Neural progenitor cell (in vitro differentiated cells): ENCODE measurements at regions not wholly inside any gene's neighbourhood (a gene's known extent, or its start where the extent isn't known, plus 50 kb on each side); places are given as distances from the start of the nearest gene placed in this dataset.

Experiments used
- DNase-seq: peaks from one replicate; pipeline ENCODE4 v3.0.0-alpha.2; 2016; ENCODE audit warnings: low spot score
- H2AFZ ChIP-seq: fragments of 200-600 bp; sonication (generic); replicated peaks from 2 replicates; pipeline ENCODE4 v1.6.1; 2016; ENCODE audit warnings: antibody characterized with exemption
- H3F3A ChIP-seq: fragments of 200-600 bp; sonication (generic); 2 replicates; pipeline ENCODE4 v1.6.1; 2016; ENCODE audit warnings: antibody characterized with exemption, low read depth
- H3K27ac ChIP-seq: fragments of 200-600 bp; sonication (generic); 2 replicates; pipeline ENCODE4 v1.5.1; 2016; ENCODE audit warnings: mild to moderate bottlenecking
- H3K27me3 ChIP-seq: fragments of 200-600 bp; sonication (generic); 2 replicates; pipeline ENCODE4 v1.6.1; 2016; ENCODE audit warnings: mild to moderate bottlenecking, moderate library complexity
- H3K36me3 ChIP-seq: fragments of 200-600 bp; sonication (generic); 2 replicates; pipeline ENCODE4 v1.5.1; 2016
- H3K4me1 ChIP-seq: fragments of 200-600 bp; sonication (generic); 2 replicates; pipeline ENCODE4 v1.6.1; 2016; ENCODE audit warnings: mixed run types
- H3K4me2 ChIP-seq: fragments of 200-600 bp; sonication (generic); 2 replicates; pipeline ENCODE4 v1.6.1; 2016
- H3K4me3 ChIP-seq: fragments of 200-600 bp; sonication (generic); 2 replicates; pipeline ENCODE4 v1.5.1; 2016
- H3K79me2 ChIP-seq: fragments of 200-600 bp; sonication (generic); 2 replicates; pipeline ENCODE4 v1.6.1; 2016; ENCODE audit warnings: low read depth
- H3K9ac ChIP-seq: fragments of 200-600 bp; sonication (generic); 2 replicates; pipeline ENCODE4 v1.6.1; 2016
- H3K9me3 ChIP-seq: fragments of 200-600 bp; sonication (generic); 2 replicates; pipeline ENCODE4 v1.5.1; 2016; ENCODE audit warnings: low read depth
- H4K20me1 ChIP-seq: fragments of 200-600 bp; sonication (generic); 2 replicates; pipeline ENCODE4 v1.6.1; 2016; ENCODE audit warnings: low read depth
- H3K27ac Mint-ChIP-seq: 3 replicates; pipeline ENCODE4 v1.8.0; 2021; ENCODE audit warnings: mixed read lengths
- H3K27me3 Mint-ChIP-seq: 2 replicates; pipeline ENCODE4 v1.8.0; 2022; ENCODE audit warnings: low read depth, mild to moderate bottlenecking, inconsistent platforms, moderate library complexity, mixed read lengths; ENCODE audit not compliant: insufficient read depth
- H3K36me3 Mint-ChIP-seq: 3 replicates; pipeline ENCODE4 v1.8.0; 2021; ENCODE audit warnings: mixed read lengths
- H3K4me1 Mint-ChIP-seq: 3 replicates; pipeline ENCODE4 v1.8.0; 2021; ENCODE audit warnings: mixed read lengths
- H3K4me3 Mint-ChIP-seq: 3 replicates; pipeline ENCODE4 v1.8.0; 2021; ENCODE audit warnings: mild to moderate bottlenecking, moderate library complexity, mixed read lengths
- H3K9me3 Mint-ChIP-seq: 3 replicates; pipeline ENCODE4 v1.8.0; 2020; ENCODE audit warnings: mixed read lengths
- EZH2 ChIP-seq: fragments of 200-600 bp; sonication (generic); IDR thresholded peaks from 2 replicates; pipeline ENCODE4 v1.6.1; 2017; ENCODE audit warnings: antibody characterized with exemption, mild to moderate bottlenecking, moderate library complexity
- EZH2phosphoT487 ChIP-seq: fragments of 200-600 bp; sonication (generic); IDR thresholded peaks from 2 replicates; pipeline ENCODE4 v1.6.1; 2017; ENCODE audit warnings: antibody characterized with exemption
- TF ChIP-seq, protein P1 (sequence below): fragments of 200-600 bp; sonication (generic); IDR thresholded peaks from 2 replicates; pipeline ENCODE4 v1.5.1; 2017; ENCODE audit warnings: antibody characterized with exemption, mild to moderate bottlenecking

DNA sequence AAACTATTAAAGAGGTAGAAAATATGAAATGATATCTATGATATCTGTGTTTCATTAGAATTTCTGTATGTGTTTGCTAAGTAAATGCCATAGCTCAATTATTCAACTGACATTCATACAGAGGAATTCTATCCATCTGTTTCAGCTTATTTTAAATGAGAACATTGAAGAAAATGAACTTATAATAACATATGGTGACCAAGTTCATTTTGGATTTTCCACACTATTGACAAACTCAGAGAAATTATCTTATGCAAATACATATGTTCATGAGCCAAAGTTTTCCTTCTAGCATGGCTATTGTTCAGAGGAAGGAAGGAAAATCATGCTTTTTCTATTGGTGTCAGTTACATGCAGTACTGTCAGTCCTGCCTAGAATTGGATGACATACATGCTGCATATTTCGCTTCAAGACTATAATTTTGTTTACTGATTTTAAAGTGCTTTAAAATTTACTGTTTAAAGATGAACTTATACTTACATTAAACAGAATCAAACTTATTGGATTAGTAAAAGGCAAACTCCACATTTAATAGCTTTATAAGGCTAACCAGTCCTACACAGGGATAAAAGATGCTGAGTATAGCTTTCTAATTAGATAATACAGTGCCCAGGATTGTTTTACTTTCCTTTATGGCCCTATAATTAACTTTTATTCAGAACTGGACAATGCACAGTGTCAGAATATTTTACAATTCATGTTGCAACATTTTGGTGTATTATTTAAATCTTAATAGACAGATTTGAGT is 646.2 kb downstream of the TRAM1L1 start:
- Mint-ChIP-seq H3K9me3 (no peaks in the 10 kb centered on the region), H3K27ac (no peak overlapping the region), H3K27me3 (peaks cover 2% of the 10 kb centered on the region), H3K4me1 (no peaks in the 10 kb centered on the region), H3K36me3 (no peaks in the 10 kb centered on the region), H3K4me3 (no peak overlapping the region)
- Histone ChIP-seq H3K27ac (no peak overlapping the region), H3K4me1 (no peaks in the 10 kb centered on the region), H3K36me3 (no peaks in the 10 kb centered on the region), H3K27me3 (no peaks in the 10 kb centered on the region), H3K9ac (no peak overlapping the region), H3K79me2 (no peaks in the 10 kb centered on the region), H3K9me3 (no peaks in the 10 kb centered on the region), H2AFZ (no peak overlapping the region), H4K20me1 (no peaks in the 10 kb centered on the region), H3K4me3 (no peak overlapping the region), H3F3A (no peaks in the 10 kb centered on the region), H3K4me2 (no peak overlapping the region)
- DNase-seq, result no peak
- TF ChIP-seq, protein P1, sequence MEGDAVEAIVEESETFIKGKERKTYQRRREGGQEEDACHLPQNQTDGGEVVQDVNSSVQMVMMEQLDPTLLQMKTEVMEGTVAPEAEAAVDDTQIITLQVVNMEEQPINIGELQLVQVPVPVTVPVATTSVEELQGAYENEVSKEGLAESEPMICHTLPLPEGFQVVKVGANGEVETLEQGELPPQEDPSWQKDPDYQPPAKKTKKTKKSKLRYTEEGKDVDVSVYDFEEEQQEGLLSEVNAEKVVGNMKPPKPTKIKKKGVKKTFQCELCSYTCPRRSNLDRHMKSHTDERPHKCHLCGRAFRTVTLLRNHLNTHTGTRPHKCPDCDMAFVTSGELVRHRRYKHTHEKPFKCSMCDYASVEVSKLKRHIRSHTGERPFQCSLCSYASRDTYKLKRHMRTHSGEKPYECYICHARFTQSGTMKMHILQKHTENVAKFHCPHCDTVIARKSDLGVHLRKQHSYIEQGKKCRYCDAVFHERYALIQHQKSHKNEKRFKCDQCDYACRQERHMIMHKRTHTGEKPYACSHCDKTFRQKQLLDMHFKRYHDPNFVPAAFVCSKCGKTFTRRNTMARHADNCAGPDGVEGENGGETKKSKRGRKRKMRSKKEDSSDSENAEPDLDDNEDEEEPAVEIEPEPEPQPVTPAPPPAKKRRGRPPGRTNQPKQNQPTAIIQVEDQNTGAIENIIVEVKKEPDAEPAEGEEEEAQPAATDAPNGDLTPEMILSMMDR, result no peak
- no peak for TF ChIP-seq EZH2phosphoT487
- TF ChIP-seq EZH2, result no peak

DNA sequence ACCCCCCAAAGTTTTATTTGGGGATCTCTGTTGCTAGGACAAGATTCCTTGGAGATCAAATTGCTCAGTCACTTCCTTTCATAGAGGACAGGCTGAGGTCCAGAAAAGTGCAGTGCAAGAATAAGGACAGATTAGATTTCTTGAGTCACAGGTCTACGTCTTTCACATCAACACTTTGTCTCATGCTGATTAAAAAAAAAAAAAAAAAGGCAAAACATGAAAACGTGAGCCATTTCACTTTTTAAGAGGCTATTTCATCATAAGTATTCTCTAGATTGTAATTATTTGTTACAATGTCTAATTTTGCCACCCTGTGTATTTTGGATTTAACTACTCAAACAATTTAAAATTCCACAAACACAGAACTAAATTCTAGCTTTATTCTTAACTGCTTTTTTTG is 647.0 kb downstream of the TRAM1L1 start:
- no peaks in the 10 kb centered on the region for H3K4me1 Mint-ChIP-seq

DNA sequence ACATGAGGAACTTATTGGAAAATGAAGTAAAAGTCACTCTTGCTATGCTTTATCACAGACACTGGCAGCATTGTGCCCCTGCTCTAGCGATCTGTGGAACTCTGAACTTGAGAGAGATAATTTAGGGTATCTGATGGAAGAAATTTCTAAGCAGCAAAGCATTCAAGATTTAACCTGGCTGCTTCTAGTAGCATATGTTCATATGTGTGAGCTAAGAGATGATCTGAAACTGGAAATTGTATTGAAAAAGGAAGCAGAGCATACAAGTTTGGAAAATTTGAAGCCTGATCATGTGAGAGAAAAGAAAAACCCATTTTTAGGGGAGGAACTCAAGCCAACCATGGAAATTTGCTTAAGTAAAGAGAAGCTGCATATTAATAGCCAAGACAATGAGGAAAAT is 657.7 kb downstream of the TRAM1L1 start:
- no peak overlapping the region for H3K4me2 ChIP-seq
- no peaks in the 10 kb centered on the region for H3K36me3 ChIP-seq
- H3K27ac ChIP-seq, result no peak overlapping the region
- DNase-seq, result no peak
- H3K9ac ChIP-seq, result no peak overlapping the region
- Mint-ChIP-seq H3K36me3 (no peaks in the 10 kb centered on the region), H3K27me3 (no peaks in the 10 kb centered on the region), H3K4me1 (no peaks in the 10 kb centered on the region), H3K27ac (no peak overlapping the region), H3K9me3 (no peaks in the 10 kb centered on the region), H3K4me3 (no peak overlapping the region)
- no peaks in the 10 kb centered on the region for H4K20me1 ChIP-seq
- no peaks in the 10 kb centered on the region for H3F3A ChIP-seq
- H3K4me3 ChIP-seq, result no peak overlapping the region
- H3K4me1 ChIP-seq, result no peaks in the 10 kb centered on the region
- no peaks in the 10 kb centered on the region for H3K9me3 ChIP-seq
- H3K27me3 ChIP-seq, result no peaks in the 10 kb centered on the region
- H3K79me2 ChIP-seq, result no peaks in the 10 kb centered on the region
- no peak overlapping the region for H2AFZ ChIP-seq
- TF ChIP-seq EZH2phosphoT487, result no peak
- TF ChIP-seq, protein P1, result no peak
- TF ChIP-seq EZH2, result no peak

More for the DNA sequence above, 647.0 kb downstream of the TRAM1L1 start:
- Histone ChIP-seq H3K9me3 (no peaks in the 10 kb centered on the region), H3K4me1 (no peaks in the 10 kb centered on the region), H3K4me2 (no peak overlapping the region), H2AFZ (no peak overlapping the region), H3K9ac (no peak overlapping the region), H3K27ac (no peak overlapping the region), H3K4me3 (no peak overlapping the region), H4K20me1 (no peaks in the 10 kb centered on the region), H3K36me3 (no peaks in the 10 kb centered on the region), H3K79me2 (no peaks in the 10 kb centered on the region), H3F3A (no peaks in the 10 kb centered on the region), H3K27me3 (no peaks in the 10 kb centered on the region)
- TF ChIP-seq, protein P1, result no peak
- TF ChIP-seq EZH2phosphoT487, result no peak
- TF ChIP-seq EZH2, result no peak
- Mint-ChIP-seq H3K9me3 (no peaks in the 10 kb centered on the region), H3K27ac (no peak overlapping the region), H3K27me3 (peaks cover 2% of the 10 kb centered on the region), H3K36me3 (no peaks in the 10 kb centered on the region), H3K4me3 (no peak overlapping the region)
- no peak for DNase-seq
